Nephron progenitor cell (in vitro differentiated cells): ENCODE measurements at regions not wholly inside any gene's neighbourhood (a gene's known extent, or its start where the extent isn't known, plus 50 kb on each side); places are given as distances from the start of the nearest gene placed in this dataset.

ENCODE experiments used
- DNase-seq: peaks from one replicate; pipeline ENCODE4 v3.0.0; 2021
- H3K27ac Mint-ChIP-seq: 2 replicates; pipeline ENCODE4 v1.8.0; 2021; ENCODE audit warnings: mild to moderate bottlenecking, moderate library complexity, mixed read lengths
- H3K27me3 Mint-ChIP-seq: 2 replicates; pipeline ENCODE4 v1.8.0; 2021; ENCODE audit warnings: mild to moderate bottlenecking, low read depth, mixed read lengths; ENCODE audit not compliant: poor library complexity
- H3K36me3 Mint-ChIP-seq: 2 replicates; pipeline ENCODE4 v1.8.0; 2021; ENCODE audit warnings: low read depth, mixed read lengths
- H3K4me1 Mint-ChIP-seq: 2 replicates; pipeline ENCODE4 v1.8.0; 2021; ENCODE audit warnings: mixed read lengths
- H3K4me3 Mint-ChIP-seq: 2 replicates; pipeline ENCODE4 v1.8.0; 2021; ENCODE audit warnings: mild to moderate bottlenecking, moderate library complexity, mixed read lengths
- H3K9me3 Mint-ChIP-seq: 2 replicates; pipeline ENCODE4 v1.8.0; 2021; ENCODE audit warnings: mild to moderate bottlenecking, moderate library complexity, mixed read lengths
- CTCF ChIP-seq: fragments of 200-600 bp; sonication (generic); IDR thresholded peaks from 2 replicates; pipeline ENCODE4 v1.5.0; 2021; ENCODE audit warnings: antibody characterized with exemption

- peaks cover 4% of the 10 kb centered on the region for H3K27me3 Mint-ChIP-seq
- H3K36me3 Mint-ChIP-seq: peaks cover 4% of the 10 kb centered on the region
- no peak for TF ChIP-seq CTCF
- no peak for DNase-seq
- H3K4me3 Mint-ChIP-seq: no peak overlapping the region
- H3K27ac Mint-ChIP-seq: no peak overlapping the region
- H3K9me3 Mint-ChIP-seq: peaks cover 30% of the 10 kb centered on the region
- H3K4me1 Mint-ChIP-seq: peaks cover 9% of the 10 kb centered on the region
Measured at GRCh38 chr1:5711956-5712645, 280.1 kb downstream of the NPHP4 start.

DNA sequence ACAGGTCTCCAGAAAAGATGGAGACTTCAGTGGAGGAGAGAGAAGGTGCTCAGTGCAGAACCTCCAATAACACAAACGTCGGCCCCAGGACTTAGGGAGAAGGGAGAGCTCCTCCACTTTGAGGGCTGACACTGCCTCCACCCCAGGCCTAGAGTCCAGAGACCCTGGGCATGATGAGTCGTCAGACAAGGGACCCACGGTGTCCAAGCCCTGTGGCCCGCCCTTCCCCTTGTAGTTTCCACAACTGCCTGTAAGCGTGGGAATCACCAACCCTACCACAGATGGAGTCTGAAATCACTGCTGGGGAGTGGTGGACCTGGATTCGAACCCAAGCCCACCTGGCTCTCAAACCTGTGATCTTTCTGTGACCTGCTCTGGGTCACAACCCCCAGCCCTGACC, 281.1 kb downstream of the NPHP4 start:
- no peak for TF ChIP-seq CTCF
- DNase-seq: no peak
- Mint-ChIP-seq H3K36me3 (peaks cover 4% of the 10 kb centered on the region), H3K9me3 (peaks cover 27% of the 10 kb centered on the region), H3K4me3 (no peak overlapping the region), H3K27ac (peak overlapping the region; percentile 59), H3K27me3 (peaks cover 6% of the 10 kb centered on the region), H3K4me1 (no peaks in the 10 kb centered on the region)

DNA sequence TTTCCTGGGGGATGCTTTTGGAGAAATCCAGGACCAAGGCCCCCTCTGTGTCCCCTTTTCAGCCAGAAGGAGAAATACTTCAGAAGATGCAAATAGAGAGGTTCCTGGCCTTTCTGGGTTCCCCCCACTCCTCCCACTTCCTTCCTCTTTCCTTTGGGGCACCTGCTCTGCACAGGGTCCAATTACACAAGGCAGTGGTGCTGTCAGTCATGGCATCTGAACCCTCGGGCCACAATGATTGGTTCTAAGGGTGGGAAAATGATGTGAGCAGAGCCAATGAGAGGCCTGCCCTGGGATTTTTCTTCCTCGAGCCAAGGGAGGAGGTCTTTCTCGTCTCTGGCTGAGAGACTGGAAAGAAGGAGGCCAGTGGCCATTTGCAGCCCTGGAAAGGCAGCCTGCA, 282.2 kb downstream of the NPHP4 start:
- peaks cover 16% of the 10 kb centered on the region for H3K9me3 Mint-ChIP-seq
- no peak overlapping the region for H3K4me3 Mint-ChIP-seq
- peaks cover 5% of the 10 kb centered on the region for H3K27me3 Mint-ChIP-seq
- no peak for TF ChIP-seq CTCF
- peaks cover 4% of the 10 kb centered on the region for H3K36me3 Mint-ChIP-seq
- peak overlapping the region; percentile 25 for H3K27ac Mint-ChIP-seq
- DNase-seq: no peak
- H3K4me1 Mint-ChIP-seq: no peaks in the 10 kb centered on the region

- no peak for DNase-seq
- Mint-ChIP-seq H3K4me1 (no peaks in the 10 kb centered on the region), H3K36me3 (peaks cover 2% of the 10 kb centered on the region), H3K9me3 (peaks cover 12% of the 10 kb centered on the region), H3K4me3 (no peak overlapping the region), H3K27me3 (peaks cover 9% of the 10 kb centered on the region), H3K27ac (no peak overlapping the region)
- no peak for TF ChIP-seq CTCF
Measured at GRCh38 chr1:5709461-5709975, 282.7 kb downstream of the NPHP4 start.

DNA sequence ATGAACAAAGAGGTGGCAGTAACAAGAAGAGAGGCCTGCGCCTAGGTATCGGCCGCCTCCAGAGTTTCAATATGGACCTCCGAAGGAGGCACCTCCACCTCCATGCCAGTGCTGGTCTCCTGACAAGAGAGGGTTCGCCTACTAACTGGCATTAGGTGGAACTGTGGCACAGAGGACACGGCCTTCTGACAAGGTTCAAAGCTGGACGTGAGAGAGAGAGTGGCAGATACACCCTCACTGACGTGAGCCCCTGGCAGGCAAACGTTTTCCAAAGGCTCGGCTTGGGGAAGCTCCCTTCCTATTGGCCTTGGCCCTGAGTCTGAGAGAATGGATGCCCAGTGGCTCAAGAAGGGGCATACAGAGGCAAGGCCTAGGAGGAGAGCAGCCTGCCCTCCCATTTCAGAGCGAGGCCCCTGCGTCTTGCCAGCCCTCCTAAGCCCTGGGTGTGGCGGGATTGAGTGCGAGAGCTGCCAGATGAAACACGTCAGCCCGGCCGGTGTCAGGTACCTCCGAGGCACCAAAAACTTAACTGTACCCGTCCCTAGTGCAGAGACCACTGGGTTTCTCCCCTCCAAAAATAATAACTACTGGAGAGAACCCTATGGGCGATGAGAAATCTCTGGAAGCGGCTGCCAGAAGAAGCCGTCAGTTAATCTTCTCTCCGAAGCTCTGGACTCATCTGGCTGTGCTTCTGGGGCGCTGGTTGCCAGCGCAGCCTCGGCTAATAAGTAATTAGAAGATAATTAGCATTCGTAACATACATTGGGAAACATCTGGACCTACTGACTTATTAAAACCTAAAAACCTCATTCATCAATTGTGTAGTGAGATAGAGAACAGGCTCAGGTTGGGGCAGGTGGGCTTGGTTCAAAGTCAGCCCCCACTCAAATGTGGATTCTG, 283.6 kb downstream of the NPHP4 start:
- peaks cover 4% of the 10 kb centered on the region for H3K9me3 Mint-ChIP-seq
- H3K4me1 Mint-ChIP-seq: no peaks in the 10 kb centered on the region
- H3K27ac Mint-ChIP-seq: no peak overlapping the region
- no peaks in the 10 kb centered on the region for H3K36me3 Mint-ChIP-seq
- no peak overlapping the region for H3K4me3 Mint-ChIP-seq
- no peak for DNase-seq
- H3K27me3 Mint-ChIP-seq: peaks cover 13% of the 10 kb centered on the region
- TF ChIP-seq CTCF: no peak
